RWPE2 (cell line): ENCODE measurements at regions not wholly inside any gene's neighbourhood (a gene's known extent, or its start where the extent isn't known, plus 50 kb on each side); places are given as distances from the start of the nearest gene placed in this dataset.

ENCODE experiments used
- ATAC-seq: fragments of 200-7000 bp; cut with Tn5 transposase; 3 replicates; pipeline ENCODE4 v1.9.1; 2021; ENCODE audit warnings: low read depth
- DNase-seq: peaks from one replicate; pipeline ENCODE4 v3.0.0-alpha.2; 2020; ENCODE audit warnings: low spot score
- H3K27ac ChIP-seq: fragments of 450-650 bp; 2 replicates; pipeline ENCODE4 v1.5.1; 2017; ENCODE audit warnings: mild to moderate bottlenecking; ENCODE audit not compliant: poor library complexity, severe bottlenecking
- H3K27me3 ChIP-seq: fragments of 250-450 bp; sonication (Bioruptor Pico); 2 replicates; pipeline ENCODE4 v1.5.1; 2021; ENCODE audit warnings: mild to moderate bottlenecking, moderate library complexity; ENCODE audit not compliant: insufficient read depth, poor library complexity, severe bottlenecking
- H3K36me3 ChIP-seq: fragments of 250-450 bp; sonication (Bioruptor Pico); 2 replicates; pipeline ENCODE4 v1.5.1; 2020; ENCODE audit warnings: low read depth, mild to moderate bottlenecking, moderate library complexity
- H3K4me1 ChIP-seq: fragments of 250-450 bp; sonication (Bioruptor Pico); 2 replicates; pipeline ENCODE4 v1.5.1; 2021; ENCODE audit warnings: mild to moderate bottlenecking, moderate library complexity; ENCODE audit not compliant: insufficient read depth, poor library complexity, severe bottlenecking
- H3K4me3 ChIP-seq: fragments of 250-450 bp; sonication (Bioruptor Pico); 2 replicates; pipeline ENCODE4 v1.5.1; 2021; ENCODE audit warnings: mild to moderate bottlenecking, moderate library complexity; ENCODE audit not compliant: severe bottlenecking
- H3K9me3 ChIP-seq: fragments of 250-450 bp; sonication (Bioruptor Pico); 2 replicates; pipeline ENCODE4 v1.5.1; 2021; ENCODE audit warnings: mild to moderate bottlenecking, moderate library complexity; ENCODE audit not compliant: severe bottlenecking
- CTCF ChIP-seq: fragments of 450-650 bp; IDR thresholded peaks from one replicate; pipeline ENCODE4 v1.5.1; 2017; ENCODE audit warnings: mild to moderate bottlenecking, moderate library complexity; ENCODE audit not compliant: poor library complexity, severe bottlenecking

- Histone ChIP-seq H3K4me1 (no peaks in the 10 kb centered on the region), H3K27me3 (no peaks in the 10 kb centered on the region), H3K4me3 (no peak overlapping the region), H3K36me3 (no peaks in the 10 kb centered on the region), H3K9me3 (no peaks in the 10 kb centered on the region), H3K27ac (no peak overlapping the region)
- DNase-seq (no peak), ATAC-seq (no peak)
- no peak for TF ChIP-seq CTCF
Observed at GRCh38 chrX:117301086-117301485, 815.5 kb downstream of the KLHL13 start.

GRCh38 chrX:117291760-117292159 is 824.9 kb downstream of the KLHL13 start:
- Histone ChIP-seq H3K4me1 (no peaks in the 10 kb centered on the region), H3K4me3 (no peak overlapping the region), H3K36me3 (no peaks in the 10 kb centered on the region), H3K27me3 (no peaks in the 10 kb centered on the region), H3K27ac (no peak overlapping the region), H3K9me3 (no peaks in the 10 kb centered on the region)
- no peak for DNase-seq
- no peak for TF ChIP-seq CTCF
- no peak for ATAC-seq

- DNase-seq (no peak), ATAC-seq (no peak)
- no peaks in the 10 kb centered on the region for H3K4me1 ChIP-seq
- no peak overlapping the region for H3K27ac ChIP-seq
- no peak overlapping the region for H3K4me3 ChIP-seq
- H3K9me3 ChIP-seq, result no peaks in the 10 kb centered on the region
- no peaks in the 10 kb centered on the region for H3K27me3 ChIP-seq
- H3K36me3 ChIP-seq, result no peaks in the 10 kb centered on the region
- no peak for TF ChIP-seq CTCF
Observed at GRCh38 chrX:117274965-117275364, 812.2 kb upstream of the CT83 start.
